Mesenteric fat pad (tissue), 1 donor: ENCODE measurements at regions not wholly inside any gene's neighbourhood (a gene's known extent, or its start where the extent isn't known, plus 50 kb on each side); places are given as distances from the start of the nearest gene placed in this dataset.

Source experiments
- DNase-seq: peaks from one replicate; pipeline ENCODE4 v3.0.0-alpha.2; 2020; ENCODE audit warnings: low spot score
- donor health status: DM: yes; HTN: yes; CAD: no.

DNA sequence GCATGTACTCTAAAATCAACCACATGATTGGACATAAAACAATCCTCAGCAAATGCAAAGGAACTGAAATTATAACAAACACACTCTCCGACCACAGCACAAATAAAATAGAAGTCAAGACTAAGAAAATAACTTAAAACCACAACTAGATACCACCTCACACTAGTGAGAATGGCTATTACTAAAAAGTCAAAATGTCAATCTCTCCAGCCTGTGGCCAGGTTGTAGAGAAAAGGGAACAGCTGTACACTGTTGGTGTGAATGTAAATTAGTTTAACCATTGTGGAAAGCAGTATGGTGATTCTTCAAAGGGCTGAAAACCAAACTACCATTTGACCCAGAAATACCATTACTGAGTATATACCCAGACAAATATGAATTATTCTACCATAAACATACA, 1025.7 kb upstream of the TENM4 start:
- no peak for DNase-seq

GRCh38 chr11:80462211-80462610, 1021.4 kb upstream of the TENM4 start:
- DNase-seq, result no peak

- DNase-seq, result no peak
These were observed 1017.5 kb upstream of the TENM4 start for GRCh38 chr11:80458376-80458775.

DNA sequence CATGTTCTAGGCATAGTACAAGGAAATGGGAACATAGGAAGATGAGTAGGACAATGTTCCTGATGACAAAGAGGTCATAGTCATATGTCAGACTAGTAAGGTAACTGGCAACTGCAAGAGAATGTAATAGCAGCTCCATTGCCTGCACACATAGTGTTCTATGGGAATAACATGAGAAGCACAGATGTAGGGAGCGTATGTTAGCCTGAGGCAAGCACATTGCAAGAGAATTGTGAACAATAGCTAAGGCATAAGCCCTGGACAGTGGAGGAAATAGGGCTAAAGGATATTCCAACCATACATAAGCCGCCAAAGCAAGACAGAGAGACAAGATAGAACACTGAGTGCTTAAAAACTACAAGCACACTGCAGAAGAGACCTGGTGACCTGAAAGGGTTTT, 1017.0 kb upstream of the TENM4 start:
- no peak for DNase-seq

GRCh38 chr11:80455818-80456217, 1015.0 kb upstream of the TENM4 start:
- no peak for DNase-seq

- DNase-seq, result no peak
These were observed 1010.3 kb upstream of the TENM4 start for GRCh38 chr11:80451105-80451504.

DNA sequence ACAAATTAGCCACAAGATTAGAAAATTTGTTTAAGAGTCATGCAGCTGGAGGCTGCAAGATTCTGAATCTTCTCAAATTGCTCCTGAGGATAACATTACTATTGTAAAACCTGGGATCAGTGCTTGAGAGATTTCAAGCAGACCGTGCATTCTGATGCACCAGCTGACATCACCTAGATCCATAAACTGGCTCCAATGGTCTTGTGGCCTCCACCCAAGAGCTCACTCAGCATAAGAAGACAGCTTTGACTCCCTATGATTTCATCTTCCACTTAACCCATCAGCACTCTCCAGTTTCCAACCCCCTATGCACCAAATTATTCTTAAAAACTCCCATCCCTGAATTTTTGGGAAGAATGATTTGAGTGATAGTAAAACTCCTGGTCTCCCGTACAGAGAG, 1007.9 kb upstream of the TENM4 start:
- no peak for DNase-seq

GRCh38 chr11:80443177-80443576, 1002.3 kb upstream of the TENM4 start:
- DNase-seq, result no peak

DNA sequence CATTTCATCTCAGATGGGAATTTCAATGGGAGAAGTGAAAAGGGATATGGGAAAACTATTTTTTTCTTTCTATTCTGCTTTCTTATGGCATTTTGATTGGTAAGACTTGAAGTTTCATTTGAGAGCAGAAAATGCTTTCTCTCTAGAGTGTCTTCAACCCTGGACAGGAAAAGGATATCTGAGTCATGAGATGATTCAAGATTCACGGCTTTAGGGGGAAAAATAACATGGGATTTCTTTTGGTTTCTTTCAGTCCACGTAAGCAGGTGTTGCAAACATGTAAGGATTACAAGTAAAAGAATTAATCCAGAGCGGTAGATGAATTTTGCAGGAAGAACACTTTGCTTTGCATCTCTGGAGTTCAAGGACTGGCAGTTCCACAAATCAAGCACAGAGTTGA, 1001.0 kb upstream of the TENM4 start:
- no peak for DNase-seq

DNA sequence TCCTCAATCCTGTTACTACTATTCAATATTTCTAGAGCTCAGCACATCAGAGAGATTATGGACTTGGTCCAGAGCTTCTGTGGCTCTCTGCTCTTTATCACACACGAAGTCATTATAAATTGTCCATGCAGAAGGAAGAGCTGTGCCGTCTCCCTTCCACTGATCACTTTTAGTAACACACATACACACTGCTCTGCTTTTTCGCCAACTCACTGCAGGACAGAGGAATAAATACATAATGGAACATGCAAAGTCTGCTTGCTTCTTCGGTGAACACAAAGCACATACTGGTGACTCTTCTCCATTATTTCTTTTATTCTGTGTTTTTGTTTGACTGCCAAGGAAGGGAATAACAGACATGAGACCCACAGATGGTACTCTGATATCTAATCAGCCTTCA, 1000.0 kb upstream of the TENM4 start:
- DNase-seq, result no peak

- DNase-seq, result no peak
These were observed 995.7 kb upstream of the TENM4 start for GRCh38 chr11:80436547-80436946.

GRCh38 chr11:80435345-80435744, 994.5 kb upstream of the TENM4 start:
- DNase-seq, result no peak

- DNase-seq, result no peak
These were observed 991.2 kb upstream of the TENM4 start for GRCh38 chr11:80432057-80432456.

- no peak for DNase-seq
These were observed 983.3 kb upstream of the TENM4 start for GRCh38 chr11:80424012-80424695.

DNA sequence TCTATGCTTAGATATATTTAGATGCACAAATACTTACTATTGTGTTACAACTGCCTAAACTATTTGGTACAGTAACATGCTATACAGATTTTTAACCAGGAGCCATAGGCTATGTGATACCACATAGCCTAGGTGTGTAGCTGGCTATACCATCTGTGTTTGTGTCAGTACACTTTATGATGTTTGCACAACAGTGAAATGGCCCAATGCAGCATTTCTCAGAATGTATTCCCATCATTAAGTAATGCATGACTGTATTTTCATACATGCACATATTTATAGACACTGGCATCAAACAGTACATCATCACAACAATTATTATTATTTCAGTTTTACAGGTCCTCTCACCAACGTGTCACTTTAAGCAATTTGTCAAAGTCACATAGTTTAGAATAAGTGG, 979.5 kb upstream of the TENM4 start:
- DNase-seq, result no peak

DNA sequence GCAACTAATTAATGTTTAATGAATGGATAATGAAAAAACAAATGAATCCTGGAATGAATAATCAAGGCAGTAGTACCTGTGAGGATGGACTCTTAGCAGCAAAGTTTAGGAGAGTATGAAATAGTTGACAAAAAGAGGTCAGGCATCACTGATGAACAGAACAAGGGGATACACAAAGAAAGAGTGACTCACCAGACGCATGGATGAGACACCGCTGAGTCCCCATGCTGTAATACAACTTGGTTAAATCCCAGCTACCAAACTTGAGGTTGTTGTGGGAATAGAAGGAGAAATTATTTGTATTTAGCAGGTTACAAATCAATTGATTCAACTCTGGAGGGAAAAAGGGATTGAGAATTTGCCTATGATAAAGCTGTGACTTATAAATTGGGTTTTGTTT, 976.9 kb upstream of the TENM4 start:
- DNase-seq, result no peak

DNA sequence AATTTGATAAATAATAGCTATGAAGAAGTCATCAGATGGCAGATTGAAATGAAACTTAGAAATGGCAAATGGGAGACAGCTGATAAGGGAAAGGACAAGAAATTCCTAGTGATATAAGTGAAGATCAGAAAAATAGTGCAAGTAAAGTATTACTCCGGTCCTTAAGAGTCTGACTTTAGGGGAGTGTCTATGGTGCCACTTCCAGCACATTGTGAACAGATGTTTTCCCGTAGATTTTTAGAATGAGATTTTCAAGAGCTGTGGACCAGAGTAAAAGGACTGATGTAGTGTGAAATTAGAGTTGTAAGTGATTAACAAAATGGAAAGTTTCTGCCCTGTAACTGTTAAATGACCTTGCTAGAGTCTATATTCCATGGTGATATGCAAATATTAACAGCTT, 974.8 kb upstream of the TENM4 start:
- no peak for DNase-seq

DNA sequence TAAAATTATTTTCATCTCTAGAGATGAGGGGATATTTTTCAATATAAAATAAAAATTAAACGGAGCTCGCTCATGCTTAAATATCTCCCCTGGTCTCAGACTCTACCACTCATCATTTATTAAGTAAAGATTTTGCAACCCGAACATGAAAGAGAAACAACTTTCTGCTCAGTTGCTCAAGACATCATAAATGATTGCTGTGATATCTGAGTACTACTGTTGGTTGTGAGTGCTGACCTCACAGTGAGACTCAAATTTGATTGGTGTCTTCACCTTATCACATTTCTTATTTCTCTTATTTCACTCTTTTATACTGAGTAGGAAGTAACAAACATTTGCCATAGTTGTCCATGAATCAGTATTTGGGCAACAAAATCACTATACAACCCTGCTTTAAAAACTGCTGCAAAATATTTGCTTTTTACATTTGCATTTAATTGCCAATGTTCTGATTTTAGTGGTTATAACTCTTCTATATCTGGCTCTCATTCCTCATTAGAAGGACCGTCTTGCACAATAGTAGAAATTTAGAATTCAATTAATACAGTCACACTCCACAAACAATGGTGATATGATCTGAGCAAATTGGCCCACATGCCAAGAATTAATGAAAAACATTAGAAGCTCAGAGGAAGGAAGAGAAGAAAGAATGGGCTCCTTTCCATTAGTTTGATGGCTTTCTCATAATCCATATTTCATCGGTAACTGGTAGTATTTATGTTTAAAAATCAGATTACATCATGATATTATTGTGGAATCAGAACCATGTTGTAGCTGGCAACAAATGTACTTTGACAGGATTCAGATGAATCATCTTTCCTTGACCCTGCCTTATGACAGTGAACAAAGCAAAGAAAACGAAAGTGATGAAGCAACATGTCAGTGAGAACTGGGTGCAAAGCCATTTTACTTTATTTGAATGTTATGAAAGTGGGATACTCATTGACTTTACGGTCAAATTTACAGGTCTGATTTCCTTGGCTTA, 973.6 kb upstream of the TENM4 start:
- no peak for DNase-seq

DNA sequence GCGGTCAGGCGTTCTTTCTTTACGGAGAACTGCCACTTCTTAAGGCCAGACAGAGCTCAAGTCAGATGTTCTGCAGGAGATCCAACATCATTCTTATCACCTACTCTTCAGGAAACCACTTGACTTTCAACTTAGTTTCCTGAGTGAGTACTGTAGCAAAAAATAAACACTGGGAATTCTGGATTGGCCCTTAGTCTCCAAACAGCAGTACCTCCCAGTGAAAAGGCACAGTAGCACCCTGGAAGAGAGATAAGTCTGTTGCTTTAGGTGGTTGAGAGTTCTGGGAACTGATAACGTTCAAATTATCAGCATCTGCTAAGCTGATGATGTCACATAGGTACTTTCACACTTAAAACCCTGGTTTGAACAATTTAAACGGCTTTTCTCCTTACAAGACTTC, 971.8 kb upstream of the TENM4 start:
- no peak for DNase-seq

DNA sequence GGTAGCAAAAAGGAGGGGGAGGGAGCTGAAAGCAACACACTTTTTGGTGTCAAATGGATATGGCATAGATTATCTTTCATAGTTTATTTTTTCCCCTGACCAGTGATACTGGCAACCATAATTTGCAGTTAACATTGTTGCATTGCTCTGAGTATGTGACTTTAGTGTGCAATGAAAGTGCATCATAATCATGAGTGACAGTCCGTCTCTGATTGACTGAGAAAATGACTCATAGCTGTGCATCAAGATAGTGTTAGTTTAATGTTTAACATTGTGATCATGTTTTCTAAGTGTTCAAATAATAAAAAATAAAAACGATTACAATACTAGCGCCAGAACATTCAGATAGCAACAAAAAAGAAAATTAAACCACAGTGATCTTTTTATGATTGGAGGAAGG, 952.4 kb upstream of the TENM4 start:
- no peak for DNase-seq

DNA sequence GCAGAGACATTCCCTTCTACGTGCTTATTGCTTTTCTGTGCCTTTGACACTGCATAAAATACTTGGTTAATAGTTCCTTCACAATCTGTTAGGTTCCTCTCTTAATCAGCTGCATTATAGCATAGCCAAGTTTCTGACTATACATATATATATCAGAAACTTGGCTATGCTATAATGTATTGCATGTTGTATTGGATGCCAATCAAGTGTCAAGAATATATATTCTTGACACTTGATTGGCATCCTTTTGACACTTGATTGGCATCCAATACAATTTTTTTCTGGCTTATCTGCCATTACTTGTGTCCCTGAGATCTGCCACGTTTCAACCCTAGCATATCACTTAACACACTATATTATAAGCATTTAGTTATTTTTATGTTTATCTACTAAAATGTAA, 949.7 kb upstream of the TENM4 start:
- no peak for DNase-seq

GRCh38 chr11:80388536-80388935, 947.7 kb upstream of the TENM4 start:
- DNase-seq, result no peak

DNA sequence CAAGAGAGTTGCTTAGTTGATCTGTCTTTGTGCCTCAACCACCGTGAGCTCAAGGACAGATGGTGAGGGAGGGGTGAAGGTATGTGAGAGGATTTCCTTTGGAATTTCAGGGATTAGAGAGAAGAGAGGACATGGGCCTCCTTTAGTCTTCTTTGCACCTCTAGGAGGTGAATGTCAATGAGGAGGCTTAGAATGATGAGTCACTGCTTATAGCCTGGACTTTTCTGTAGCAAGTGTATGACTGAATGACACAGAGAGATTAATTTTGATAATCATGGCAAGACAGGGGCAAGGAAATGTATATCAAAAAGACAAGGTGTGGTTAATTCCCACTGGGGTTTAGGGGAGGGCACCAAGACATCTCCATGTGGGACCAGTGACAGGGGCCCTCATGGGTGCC, 947.3 kb upstream of the TENM4 start:
- no peak for DNase-seq
